Esophagus squamous epithelium (tissue), 5 donors: ENCODE measurements at regions not wholly inside any gene's neighbourhood (a gene's known extent, or its start where the extent isn't known, plus 50 kb on each side); places are given as distances from the start of the nearest gene placed in this dataset.
"Not testable (repeated sequence)": the region's sequence is repeated elsewhere in the genome, so short reads cannot be mapped to it uniquely, and the experiment has no call there.

Experiments
- DNase-seq: peaks from one replicate; lab custom pipeline; 2025; lab: John Stamatoyannopoulos, UW
- H3K27ac ChIP-seq, 4 donors: fragments of 200-600 bp; sonication (generic); one replicate each; pipeline ENCODE4 v1.5.1; 2016 to 2019; ENCODE audit warnings: mild to moderate bottlenecking in 1 of 4
- H3K27me3 ChIP-seq, 4 donors: fragments of 200-600 bp; sonication (generic); 1 replicate in 3 of 4; 2 replicates in 1 of 4; pipeline versions ENCODE4 v1.5.1 to v1.6.0; 2017 to 2021; ENCODE audit warnings: antibody characterized with exemption in 1 of 4
- H3K36me3 ChIP-seq, 3 donors: fragments of 200-600 bp; sonication (generic); one replicate each; pipeline ENCODE4 v1.5.1; 2016 to 2019
- H3K4me1 ChIP-seq, 3 donors: fragments of 200-600 bp; sonication (generic); one replicate each; pipeline ENCODE4 v1.5.1; 2017 to 2019
- H3K4me3 ChIP-seq, 4 donors: fragments of 200-600 bp; sonication (generic); 1 replicate in 3 of 4; 2 replicates in 1 of 4; pipeline ENCODE4 v1.5.1; 2016 to 2019; ENCODE audit warnings: mild to moderate bottlenecking in 2 of 4, moderate library complexity in 1 of 4
- H3K9me3 ChIP-seq, 3 donors: fragments of 200-600 bp; sonication (generic); one replicate each; pipeline ENCODE4 v1.5.1; 2016 to 2019
- CTCF ChIP-seq, 6 experiments: fragments of 450-650 bp in 4 of 6; fragments of 200-600 bp in 2 of 6; sonication (generic) in 2 of 6; IDR thresholded peaks; one replicate each; pipeline ENCODE4 v1.5.1; 2016 to 2019; ENCODE audit warnings: antibody characterized with exemption in 6 of 6, mild to moderate bottlenecking in 4 of 6, moderate library complexity in 4 of 6
- POLR2A ChIP-seq, 4 donors: fragments of 450-650 bp; IDR thresholded peaks; one replicate each; pipeline ENCODE4 v1.6.1; 2017; ENCODE audit warnings: antibody characterized with exemption in 4 of 4, mild to moderate bottlenecking in 4 of 4, moderate library complexity in 3 of 4
- WGBS, 2 donors: methylation state at CpG; one replicate each; pipeline ENCODE4 v1.1.5; 2018; 5-methylcytosine and 5-hydroxymethylcytosine counted together
- intact Hi-C: fragments of 100-400 bp; cut with DNase I; formaldehyde crosslinking; loops from one replicate; pipeline ENCODE4 v1.15.0; 2022
- donor health status: DM: yes; HTN: yes; CAD: no.

DNA sequence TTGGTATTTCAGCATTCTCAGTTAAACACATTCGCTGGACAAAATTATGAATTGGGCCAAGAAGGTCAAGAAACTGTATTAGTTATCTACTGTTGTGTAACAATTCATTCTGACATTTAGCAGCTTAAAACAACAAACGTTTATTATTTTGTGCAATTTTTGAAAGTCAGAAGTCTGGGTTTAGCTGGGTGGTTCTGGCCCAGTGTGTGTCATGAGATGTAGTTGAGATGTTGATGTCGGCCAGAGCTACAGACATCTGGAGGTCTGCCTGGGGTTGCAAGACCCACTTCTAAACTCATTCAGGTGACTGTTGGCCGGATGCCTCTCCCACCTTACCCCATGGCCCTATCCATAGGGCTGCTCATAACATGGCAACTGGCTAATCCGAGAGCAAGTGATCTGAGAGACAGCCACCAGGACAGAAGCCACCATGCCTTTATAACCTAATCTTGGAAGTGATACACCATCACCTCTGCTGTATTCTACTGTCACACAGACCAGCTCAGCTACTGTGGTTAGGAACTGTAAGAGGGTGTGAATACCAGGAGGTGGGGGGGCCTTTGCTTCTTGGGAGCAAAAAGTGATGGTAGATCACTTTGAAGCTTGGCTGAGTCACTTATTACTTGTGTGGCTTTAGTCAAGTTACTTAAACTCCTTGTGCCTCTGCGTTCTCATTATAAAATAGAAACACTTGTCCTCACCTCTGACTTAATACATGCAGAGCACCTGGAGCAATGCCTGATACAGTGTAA is 217.0 kb upstream of the MYLIP start:
- no peak overlapping the region for H3K27ac ChIP-seq
- WGBS, 2 donors = 76 to 81% methylated on average over 4 to 6 of the region's 6 CpGs
- DNase-seq = no peak
- H3K4me3 ChIP-seq = no peak overlapping the region
- intact Hi-C loops = no loop called here
- no peaks in the 10 kb centered on the region for H3K9me3 ChIP-seq
- no peaks in the 10 kb centered on the region for H3K36me3 ChIP-seq
- no peak for TF ChIP-seq POLR2A (IDR thresholded peaks at IDR 0.05)
- no peak for TF ChIP-seq CTCF (IDR thresholded peaks at IDR 0.05)
- peaks cover 0 to 18% (median 9%) of the 10 kb centered on the region in 3 donors for H3K4me1 ChIP-seq
- no peaks in the 10 kb centered on the region for H3K27me3 ChIP-seq

GRCh38 chr6:15909290-15910070 is 219.4 kb upstream of the MYLIP start:
- no peak overlapping the region for H3K27ac ChIP-seq
- H3K4me1 ChIP-seq = peaks cover 0 to 33% (median 12%) of the 10 kb centered on the region in 3 donors
- H3K9me3 ChIP-seq = no peaks in the 10 kb centered on the region
- H3K27me3 ChIP-seq = no peaks in the 10 kb centered on the region
- H3K4me3 ChIP-seq = no peak overlapping the region
- TF ChIP-seq POLR2A (IDR thresholded peaks at IDR 0.05) (no peak), CTCF (IDR thresholded peaks at IDR 0.05) (no peak)
- no peaks in the 10 kb centered on the region for H3K36me3 ChIP-seq
- DNase-seq = no peak
- 88 to 89% methylated on average over 10 of the region's 10 CpGs for WGBS, 2 donors
- intact Hi-C loops = no loop called here

- Histone ChIP-seq H3K4me3 (no peak overlapping the region), H3K36me3 (no peaks in the 10 kb centered on the region), H3K9me3 (no peaks in the 10 kb centered on the region), H3K27me3 (no peaks in the 10 kb centered on the region), H3K27ac (peak overlapping the region in 1 of 4 donors; percentile 62), H3K4me1 (peaks cover 0 to 33% (median 12%) of the 10 kb centered on the region in 3 donors)
- no peak for DNase-seq
- TF ChIP-seq POLR2A (IDR thresholded peaks at IDR 0.05) (no peak), CTCF (IDR thresholded peaks at IDR 0.05) (no peak)
- intact Hi-C loops = no loop called here
- 80 to 87% methylated on average over 5 of the region's 5 CpGs for WGBS, 2 donors
Measured at GRCh38 chr6:15908871-15909270, 220.0 kb upstream of the MYLIP start.

DNA sequence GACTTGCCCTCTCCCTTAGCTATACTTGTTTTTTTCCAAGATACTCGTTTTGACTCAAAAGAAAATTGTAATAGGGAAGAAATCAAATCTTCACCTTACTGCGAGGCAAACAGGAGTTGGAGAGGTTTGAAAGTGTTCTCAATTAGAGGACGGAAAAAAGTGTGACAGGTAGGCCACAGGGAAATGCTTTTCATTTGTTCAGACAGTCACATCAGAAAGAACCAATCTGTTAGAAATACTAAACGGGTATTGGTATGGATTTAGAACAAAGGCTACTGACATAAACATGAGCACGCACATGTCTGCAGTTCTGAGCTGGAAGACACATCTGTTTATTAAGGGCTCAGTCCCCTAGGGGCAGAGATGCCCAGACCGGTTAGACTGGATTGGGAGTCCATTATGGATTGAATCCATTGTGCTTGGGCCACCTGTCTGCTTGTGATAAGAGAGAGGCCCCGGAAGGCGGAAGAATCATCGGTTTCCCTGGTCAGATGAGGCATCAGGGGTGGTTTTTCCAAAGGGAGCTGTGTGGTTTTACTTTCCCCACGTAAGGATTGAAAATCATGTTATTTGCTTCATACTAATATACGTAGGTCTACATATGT is 220.9 kb upstream of the MYLIP start:
- TF ChIP-seq CTCF (IDR thresholded peaks at IDR 0.05) (peak in 1 of 6 experiments; percentile 7), POLR2A (IDR thresholded peaks at IDR 0.05) (no peak)
- Histone ChIP-seq H3K4me3 (no peak overlapping the region), H3K27me3 (no peaks in the 10 kb centered on the region), H3K4me1 (peaks cover 0 to 33% (median 12%) of the 10 kb centered on the region in 3 donors), H3K36me3 (no peaks in the 10 kb centered on the region), H3K27ac (peak overlapping the region in 3 of 4 donors; percentile 53 to 62 (median 59)), H3K9me3 (no peaks in the 10 kb centered on the region)
- no peak for DNase-seq
- 48 to 60% methylated on average over 11 of the region's 11 CpGs for WGBS, 2 donors
- intact Hi-C loops = no loop called here

DNA sequence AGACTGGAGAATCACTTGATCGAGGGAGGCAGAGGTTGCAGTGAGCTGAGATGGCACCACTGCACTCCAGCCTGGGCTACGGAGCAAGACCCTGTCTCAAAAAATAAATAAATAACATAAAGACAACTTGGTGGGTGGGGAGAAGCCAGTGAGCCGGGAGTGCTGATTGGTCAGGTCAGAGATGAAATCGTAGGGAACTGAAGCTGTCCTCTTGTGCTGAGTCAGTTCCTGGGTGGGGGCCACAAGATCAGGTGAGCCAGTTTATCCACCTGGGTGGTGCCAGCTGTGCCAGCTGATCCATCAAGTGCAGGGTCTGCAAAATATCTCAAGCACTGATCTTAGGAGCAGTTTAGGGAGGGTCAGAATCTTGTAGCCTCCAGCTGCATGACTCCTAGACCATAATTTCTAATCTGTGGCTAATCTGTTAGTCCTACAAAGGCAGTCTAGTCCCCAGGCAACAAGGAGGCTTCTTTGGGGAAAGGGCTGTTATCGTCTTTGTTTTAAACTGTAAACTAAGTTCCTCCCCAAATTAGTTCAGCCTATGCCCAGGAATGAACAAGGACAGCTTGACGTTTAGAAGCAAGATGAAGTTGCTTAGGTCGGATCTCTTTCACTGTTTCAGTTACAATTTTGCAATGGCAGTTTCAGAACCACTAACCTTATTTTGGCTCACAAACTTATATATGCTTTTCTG is 221.5 kb upstream of the MYLIP start:
- intact Hi-C loops, H3K4me3 ChIP-seq, H3K36me3 ChIP-seq, DNase-seq, H3K9me3 ChIP-seq, H3K27me3 ChIP-seq: not testable (repeated sequence)
- peaks cover 0 to 33% (median 12%) of the 10 kb centered on the region in 3 donors for H3K4me1 ChIP-seq
- H3K27ac ChIP-seq = peak overlapping the region in 3 of 4 donors; percentile 53 to 62 (median 59)
- 42 to 45% methylated on average over 7 of the region's 7 CpGs for WGBS, 2 donors
